Erythroblast (primary cell): ENCODE measurements at regions not wholly inside any gene's neighbourhood (a gene's known extent, or its start where the extent isn't known, plus 50 kb on each side); places are given as distances from the start of the nearest gene placed in this dataset.

Source experiments
- GATA1 ChIP-seq: IDR thresholded peaks from 2 replicates; pipeline ENCODE4 v1.6.1; 2011; ENCODE audit warnings: low read depth, mild to moderate bottlenecking, control low read depth, low read length, moderate library complexity
- POLR2A ChIP-seq: IDR thresholded peaks from 2 replicates; pipeline ENCODE4 v1.6.1; 2011; ENCODE audit warnings: mild to moderate bottlenecking, low read length

DNA sequence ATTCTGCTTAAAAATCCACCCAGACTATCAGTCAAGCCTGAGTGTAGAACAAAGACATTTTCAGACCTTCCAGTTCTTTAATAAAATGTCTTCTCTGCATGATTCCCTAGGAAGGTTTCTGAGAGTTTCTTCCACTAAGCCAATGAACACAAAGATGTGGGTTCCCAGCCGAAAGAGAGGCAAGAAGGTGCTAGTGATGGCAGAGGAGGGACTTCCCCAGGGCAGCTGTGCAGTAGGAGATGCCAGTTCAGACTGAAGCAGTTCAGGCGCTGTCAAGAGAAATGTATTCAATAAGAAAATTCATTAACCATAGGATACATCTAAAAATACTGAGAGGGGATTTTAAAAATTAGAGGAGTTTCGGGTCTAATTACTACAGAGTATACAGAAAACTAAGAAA, 83.3 kb downstream of the RND3 start:
- TF ChIP-seq POLR2A: no peak
- TF ChIP-seq GATA1: no peak
